Stimulated activated CD8-positive, alpha-beta memory T cell treated with anti-CD3 and anti-CD28 coated beads, Interleukin-2, amount 100 ng/mL, for 48 hours (primary cell): ENCODE measurements at regions not wholly inside any gene's neighbourhood (a gene's known extent, or its start where the extent isn't known, plus 50 kb on each side); places are given as distances from the start of the nearest gene placed in this dataset.

ENCODE experiments used
- DNase-seq, 2 donors: peaks; one replicate each; pipeline ENCODE4 v3.0.0-alpha.2; 2020; ENCODE audit warnings: low read depth in 2 of 2

DNA sequence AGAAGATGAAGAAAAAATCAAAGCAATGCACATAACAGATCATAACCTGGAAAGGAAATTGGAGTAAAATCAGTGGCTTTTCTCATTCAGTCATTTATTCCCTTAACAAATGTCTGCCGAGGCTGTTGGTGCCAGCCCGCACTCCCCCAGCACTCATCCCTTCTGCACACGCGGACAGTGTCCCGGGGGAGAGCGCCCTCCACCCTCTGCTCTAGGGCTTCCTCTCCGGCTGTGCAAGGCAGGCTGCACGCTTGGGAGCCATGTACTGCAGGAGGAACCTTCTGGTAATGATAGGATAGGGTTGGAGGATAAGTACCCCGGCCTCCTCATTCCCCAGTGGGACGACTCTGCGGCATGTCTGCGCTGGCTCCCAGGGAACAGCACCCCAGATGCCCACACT lies 134.5 kb downstream of the PAX1 start:
- DNase-seq: no peak

DNA sequence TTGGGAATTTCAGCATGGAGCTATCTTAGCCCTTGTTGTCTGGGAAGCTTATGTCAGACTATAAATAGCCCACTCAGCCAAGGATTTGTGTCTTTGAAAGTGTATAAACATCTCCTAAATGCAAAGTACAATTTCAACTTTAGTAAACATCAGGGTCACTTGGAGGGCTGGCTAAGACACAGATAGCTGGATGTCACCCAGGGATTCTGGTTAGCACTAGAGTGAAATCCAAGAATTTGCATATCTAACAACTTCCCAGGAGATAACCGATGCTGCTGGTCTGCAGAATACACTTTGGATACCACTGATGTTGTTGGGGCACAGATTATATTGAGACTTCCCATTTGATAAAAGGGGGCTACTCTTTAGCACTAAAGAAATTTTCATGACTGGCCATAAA lies 130.9 kb downstream of the PAX1 start:
- DNase-seq: no peak

DNA sequence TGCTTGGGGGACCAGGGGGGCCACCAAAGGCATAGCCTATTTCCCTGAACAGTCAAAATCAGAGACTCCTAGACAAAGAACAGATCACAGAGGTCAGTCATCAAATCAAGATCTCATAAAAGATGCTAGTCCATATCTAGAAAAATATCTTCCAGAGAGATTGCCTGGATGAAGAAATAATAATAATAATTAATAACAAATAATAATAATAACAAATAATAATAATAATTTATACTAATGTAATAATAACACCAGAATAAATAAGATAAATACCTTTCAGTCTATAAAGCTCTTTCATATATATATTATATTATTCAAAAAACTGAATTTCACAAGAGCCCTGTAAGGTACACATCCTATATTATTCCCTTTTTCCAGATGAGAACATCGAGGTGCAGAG lies 129.6 kb downstream of the PAX1 start:
- DNase-seq: no peak

DNA sequence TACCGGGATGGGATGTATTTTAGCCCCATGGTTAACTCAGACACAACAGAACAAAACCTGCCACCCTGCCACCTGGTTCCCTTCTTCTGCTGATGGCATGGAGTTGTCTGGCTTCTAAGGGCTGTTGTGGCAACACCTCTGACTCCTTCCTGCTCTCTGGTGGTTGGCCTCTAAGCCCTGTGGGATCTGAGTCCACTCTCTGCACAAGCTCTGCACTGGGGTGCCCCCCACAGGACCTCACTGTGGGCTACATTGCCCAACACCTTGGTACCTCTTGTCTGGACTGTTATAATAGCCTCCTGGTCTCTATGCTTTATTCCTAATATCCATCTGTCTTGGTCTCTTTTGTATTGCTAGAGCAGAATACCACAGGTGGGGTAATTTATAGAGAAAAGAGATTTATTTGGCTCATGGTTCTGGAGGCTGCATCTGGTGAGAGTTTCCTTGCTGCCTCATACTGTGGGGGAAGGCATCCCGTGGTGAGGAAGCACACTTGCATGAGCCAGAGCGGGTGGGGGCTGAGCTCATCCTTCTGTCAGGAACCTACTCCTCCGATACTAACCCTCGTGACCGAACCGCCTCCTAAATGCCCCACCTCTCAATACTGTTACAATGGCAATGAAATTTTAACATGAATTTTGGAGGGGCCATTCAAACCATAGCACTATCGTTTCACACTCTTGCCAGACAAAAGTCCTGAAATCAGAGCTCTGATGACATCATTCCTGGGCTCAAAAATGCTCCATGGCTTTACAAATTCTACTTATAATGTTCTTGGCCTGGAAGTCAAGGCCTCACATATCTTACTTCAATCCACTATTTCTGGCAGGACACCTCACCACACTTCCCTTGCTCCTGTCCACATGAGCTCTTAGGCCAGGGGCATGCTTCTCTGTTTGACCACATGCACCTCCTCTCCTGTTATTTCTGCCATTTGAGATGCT lies 127.2 kb downstream of the PAX1 start:
- no peak for DNase-seq

DNA sequence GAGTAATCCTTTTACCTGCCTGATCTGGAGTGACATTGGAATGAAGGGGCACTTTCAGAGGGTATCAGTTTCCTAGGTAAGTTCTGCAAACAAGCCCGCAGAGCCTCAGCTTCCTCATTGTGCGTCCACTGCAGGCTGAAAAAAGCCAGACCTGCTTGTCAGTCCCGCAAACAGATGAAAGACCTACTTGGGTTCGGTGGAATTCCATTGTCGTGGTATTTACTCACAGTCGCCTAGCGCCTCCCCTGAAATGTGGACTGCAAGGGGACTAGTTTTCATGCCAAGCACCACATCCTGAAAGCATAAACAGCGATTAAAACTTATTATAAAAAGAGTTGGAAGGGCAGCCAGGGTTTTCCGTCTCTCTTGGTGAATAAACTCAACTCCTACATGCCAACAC lies 121.5 kb downstream of the PAX1 start:
- no peak for DNase-seq

DNA sequence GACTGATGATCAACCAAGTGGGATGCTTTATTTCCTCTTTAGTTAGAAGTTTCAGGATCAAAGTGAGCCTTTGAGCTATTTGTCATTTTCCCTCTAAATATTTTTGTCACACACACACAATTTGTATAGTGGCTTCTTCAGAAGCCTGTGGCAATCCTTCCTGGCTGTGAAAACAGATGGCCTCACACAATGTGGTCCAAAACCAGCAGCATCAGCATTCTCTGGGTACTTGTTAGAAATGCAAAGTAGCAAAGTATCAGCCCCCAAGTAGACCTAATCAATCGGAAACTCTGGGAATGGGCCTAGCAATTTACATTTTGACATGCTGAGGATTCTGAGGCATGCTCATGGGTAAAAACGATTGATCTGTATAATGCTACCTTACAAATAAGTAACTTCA lies 115.9 kb downstream of the PAX1 start:
- DNase-seq: no peak

DNA sequence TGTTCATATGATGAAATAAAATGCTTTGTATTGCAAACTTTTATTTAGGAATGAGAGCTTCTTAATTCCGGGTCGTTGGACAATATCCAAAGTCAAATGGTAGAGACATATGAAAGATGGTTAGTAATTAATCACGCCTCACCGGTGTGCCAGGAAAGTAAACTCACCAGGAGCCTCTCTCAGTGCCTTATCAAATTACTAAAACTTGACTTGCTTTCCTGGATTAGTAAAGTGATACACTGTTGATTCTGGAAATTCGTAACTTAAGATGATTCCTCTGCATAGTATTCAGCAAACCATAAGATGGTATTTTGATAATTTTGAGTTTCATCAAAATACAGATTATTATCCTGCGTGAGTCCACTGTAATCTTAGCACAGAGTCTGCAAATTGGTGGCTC lies 115.2 kb downstream of the PAX1 start:
- DNase-seq: no peak

DNA sequence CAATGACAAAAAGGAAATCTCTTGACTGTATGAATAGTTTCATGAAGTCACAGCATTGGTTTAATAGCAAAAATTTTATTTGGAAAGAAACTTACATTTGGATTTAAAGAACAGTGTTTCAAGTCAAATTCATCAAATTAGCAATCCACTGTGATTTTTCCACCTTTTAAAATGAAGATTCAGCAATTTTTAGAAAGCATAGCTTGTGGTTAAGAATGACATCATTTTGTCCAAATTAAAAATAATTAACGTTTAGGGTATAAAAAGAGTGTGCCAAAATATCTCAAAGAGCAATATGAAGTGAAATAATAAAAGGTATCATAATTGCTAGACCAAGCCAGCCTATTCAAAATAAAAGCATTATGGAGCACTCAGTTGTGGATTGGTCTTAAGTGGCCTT lies 114.6 kb downstream of the PAX1 start:
- DNase-seq: no peak

DNA sequence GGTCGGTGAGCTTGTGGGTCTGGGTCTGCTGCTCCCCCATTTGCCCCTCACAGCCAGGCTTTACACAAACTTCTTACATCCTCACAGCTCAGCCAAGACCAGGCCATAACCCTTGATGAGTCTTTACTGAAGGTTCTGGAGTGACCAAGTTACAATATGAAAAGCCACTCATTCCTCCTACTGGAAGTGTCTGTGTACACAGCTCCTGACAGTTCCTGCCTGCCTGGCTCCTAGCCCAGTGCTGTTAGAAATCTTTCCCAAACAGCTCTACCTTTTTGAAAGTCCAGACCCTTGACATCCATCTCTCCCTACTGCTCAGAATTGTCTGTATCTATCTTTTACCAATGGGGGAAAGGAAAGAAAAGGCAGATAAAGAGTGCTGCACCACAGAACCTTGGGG lies 106.9 kb downstream of the PAX1 start:
- DNase-seq: no peak

DNA sequence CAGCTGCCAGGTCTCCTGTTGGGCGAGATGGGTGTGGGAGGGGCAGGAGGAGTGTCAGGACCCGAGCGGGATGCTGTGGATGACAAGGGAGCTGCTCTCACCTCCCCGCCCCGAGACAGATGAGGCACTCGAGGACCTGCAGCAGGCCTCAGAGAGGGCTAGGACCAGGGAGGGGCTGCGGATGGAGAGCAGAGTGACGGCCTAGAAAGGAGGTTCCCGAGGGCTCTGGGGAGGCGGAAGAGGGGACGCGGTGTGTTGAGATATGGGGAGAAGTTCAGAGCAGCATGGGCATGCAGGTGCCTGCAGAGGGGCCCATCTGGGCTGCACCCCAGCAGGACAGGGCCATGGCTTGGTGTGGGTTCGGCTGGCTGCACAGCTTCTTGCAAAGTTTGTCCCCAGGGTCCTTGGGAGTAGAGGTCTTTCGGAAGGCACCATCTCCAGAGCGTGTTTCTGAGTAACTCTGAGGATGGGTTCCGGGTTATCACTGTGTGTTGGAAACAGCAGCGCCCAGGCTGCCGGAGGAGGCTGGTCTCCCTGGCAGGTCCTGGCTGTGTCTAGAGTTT lies 104.6 kb downstream of the PAX1 start:
- no peak for DNase-seq

DNA sequence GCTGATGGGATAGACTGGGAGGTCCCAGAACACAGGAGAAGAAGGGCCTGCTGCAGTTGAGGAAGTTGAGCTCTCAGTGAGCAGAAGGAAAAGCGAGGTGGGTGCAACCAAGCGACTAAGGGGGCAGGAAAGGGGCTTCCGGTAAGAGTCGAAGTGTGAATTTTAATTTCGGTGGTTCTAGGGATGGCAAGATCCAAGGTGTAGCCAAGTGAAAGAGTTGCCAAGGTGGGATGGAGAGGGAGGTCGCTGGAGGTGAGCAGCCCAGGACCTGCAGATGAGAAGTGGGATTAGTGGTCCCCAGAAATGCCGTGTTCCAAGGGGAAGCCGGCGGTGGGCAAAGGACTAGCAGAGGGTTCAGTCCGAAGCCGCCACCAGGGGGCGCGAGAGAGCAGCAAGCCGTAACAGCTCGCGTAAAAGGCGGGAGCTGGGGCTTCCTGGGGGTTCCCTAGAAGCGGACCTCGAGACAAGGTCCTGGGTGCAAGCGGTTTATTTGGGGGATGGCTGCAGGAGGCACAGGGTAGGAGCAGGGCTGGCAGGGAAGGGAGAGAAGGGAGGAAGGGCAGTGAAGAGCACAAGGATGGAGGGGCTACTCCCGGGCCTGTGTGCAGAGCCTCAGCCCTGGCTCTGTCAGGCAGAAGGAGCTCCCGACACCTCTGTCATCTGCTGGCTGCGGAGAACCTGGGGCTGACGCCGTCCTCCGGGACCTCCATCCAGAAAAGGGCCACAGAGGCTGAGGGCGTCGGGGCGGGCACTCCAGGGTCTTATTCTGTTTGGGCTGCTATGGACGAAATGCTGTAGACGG lies 103.6 kb downstream of the PAX1 start:
- DNase-seq: peak; percentile 13 to 40

DNA sequence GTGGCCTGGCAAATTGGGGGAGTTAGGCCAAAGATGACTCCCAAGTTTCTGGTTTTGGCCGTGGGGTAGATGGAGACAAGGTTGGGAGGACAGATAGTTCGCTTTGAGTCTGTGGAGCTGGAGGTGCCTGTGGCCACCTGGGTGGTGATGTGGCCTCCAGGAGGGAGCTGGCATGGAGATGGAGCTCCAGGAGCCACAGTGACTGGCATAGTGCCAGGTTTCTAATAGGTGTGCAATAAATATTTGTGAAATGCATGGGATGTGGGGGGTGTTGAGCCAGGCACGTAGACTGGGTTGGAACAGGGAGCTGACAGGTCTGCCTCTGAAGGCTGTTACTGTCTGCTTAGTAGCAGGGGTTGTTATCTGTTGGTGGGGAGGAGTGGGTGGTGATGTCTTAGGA lies 102.7 kb downstream of the PAX1 start:
- DNase-seq: no peak

DNA sequence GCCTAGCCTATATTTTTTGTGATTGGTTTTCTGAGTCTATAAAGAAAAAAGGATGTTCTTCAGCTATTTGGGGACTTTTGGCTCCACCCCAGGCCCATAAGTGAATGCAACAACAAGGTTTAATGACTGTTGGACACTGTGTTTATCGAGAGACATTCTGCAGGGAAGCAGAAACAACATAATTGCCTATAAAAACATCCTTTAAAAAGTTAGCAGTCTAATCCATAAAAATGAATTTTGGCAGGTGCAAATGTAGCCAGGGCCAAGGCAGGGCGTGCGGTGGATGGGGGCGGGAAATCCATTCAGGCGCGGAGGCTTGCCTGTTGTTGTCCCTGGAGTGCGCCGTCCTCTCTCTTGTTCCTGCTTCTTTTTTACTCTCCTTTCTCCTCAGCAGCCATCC lies 99.3 kb downstream of the PAX1 start:
- no peak for DNase-seq

DNA sequence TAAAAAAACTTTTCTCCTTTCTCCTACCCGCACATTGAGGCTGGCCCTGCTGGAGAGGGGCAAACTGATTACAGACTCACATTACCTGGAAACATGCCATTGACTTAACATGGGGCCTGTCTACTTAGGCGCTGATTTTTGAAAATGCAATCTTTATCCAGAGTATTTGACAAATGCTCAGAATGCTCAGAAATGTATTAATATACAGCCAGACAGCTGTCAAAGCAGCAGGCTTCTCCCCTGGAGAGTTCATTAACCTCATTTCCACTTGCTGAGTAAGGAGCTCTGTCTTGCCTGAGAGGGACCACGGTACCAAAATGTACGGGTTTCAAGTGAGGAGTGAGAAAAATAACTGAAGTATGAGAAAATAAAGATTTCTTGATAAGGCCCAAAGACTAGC lies 95.7 kb downstream of the PAX1 start:
- DNase-seq: no peak

DNA sequence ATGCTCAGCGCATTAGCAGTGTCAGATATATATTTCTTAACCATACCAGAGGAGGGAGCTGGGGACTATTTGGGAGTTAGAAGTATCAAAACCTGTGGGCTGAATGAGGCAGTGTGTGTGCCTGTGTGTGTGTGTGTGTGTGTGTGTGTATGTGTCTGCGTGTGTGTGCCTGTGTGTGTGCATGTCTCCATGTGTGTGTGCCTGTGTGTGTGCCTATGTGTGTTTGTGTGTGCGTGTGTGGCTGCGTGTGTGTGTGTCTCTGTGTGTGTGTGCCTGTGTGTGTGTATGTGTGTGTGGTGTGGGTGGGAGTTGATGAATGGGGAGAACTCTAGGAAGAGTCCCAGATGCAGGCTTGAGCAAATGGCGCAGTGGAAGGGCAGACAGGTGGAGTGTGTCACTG lies 92.9 kb downstream of the PAX1 start:
- DNase-seq: no peak

DNA sequence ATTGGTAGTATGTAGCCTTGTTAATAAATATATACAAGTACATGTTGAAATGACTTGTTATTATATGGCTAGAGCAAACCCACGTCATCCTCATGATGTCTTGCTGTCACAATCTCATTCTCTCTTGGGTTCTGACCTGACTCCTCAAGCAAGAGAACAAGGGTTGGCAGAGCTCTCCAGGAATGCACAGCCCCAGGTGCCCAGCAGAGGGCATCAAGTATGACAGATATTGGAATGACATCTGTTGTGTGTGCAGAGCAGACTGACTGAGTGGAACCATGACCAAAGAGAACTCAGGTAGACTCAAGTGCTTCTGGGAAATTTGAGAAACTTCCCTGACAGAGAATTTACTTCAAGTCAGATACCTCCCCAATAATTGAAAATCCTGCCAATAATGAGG lies 90.6 kb downstream of the PAX1 start:
- no peak for DNase-seq

DNA sequence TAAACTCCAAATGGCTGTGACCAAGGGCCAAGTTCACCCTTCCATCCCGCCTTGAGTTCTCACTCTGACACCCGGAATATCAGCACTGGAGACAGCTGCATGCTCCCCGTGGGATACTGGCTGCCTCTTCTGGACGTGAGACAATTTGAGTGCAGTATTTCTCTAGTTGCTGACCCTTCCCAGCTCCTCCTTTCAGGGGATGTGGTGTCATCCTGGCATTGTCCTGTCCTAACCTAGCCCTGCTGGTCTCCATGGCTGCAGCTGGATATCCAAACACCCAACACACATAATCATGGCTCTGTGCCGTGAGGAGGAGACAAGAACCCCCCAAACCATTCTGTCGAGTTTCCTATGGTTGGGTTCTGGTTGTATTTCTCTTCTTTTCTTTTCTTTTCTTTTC lies 82.6 kb downstream of the PAX1 start:
- DNase-seq: no peak

DNA sequence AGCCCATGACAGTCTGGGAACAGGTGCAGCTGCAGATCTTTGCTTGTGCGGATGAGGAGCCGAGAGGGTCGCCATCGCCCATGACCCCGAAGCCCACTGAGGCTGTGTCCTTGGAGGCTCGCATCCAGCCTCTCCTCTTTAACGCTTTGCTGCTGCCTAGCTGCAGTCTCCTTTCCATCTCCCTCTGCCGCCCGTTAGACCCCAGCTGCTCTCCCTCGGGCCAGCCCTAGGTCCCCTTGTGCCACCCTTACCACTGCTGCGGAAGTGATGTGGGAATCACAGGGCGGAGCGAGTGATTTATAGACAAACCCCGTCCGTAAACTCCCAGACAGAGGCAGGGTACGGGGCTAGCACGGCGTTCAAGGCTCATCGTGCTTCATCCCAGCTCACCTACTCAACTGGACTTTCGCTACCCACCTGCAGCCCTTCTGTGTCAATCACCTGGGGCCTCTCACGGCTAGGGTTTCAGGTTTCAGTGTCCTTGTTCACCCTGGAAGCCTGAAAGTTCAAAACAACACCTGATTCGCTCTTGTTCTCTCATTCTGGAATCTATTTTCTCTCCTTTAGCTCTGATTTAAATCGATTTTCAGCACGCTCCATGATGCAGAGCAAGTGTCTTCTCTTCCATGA lies 76.1 kb downstream of the PAX1 start:
- DNase-seq: no peak

DNA sequence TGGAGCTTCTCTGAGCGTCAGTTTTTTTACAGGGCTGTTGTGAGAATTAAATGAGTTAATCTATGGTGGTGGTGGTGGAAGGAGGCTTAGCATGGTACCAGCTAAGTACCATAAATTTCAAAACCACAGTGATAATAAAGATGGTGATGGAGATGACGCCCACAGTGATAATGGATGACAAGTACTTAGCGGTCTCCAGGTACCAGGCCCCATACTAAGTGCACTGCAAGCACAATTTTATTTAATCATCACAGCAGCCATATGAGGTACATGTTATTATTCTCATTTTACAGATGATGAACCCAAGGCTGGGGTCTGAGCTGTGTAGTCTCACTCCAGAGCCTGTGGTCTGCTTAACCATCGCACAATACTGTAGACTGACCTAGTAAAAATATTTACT lies 75.1 kb downstream of the PAX1 start:
- no peak for DNase-seq
